ENCODE measurements at regions not wholly inside any gene's neighbourhood (a gene's known extent, or its start where the extent isn't known, plus 50 kb on each side); places are given as distances from the start of the nearest gene placed in this dataset.

- no peak for DNase-seq
Measured at GRCh38 chr4:108567831-108568230, 52.5 kb upstream of the RPL34 start.

- no peak for DNase-seq
Measured at GRCh38 chr4:108561116-108561515, 59.3 kb upstream of the RPL34 start.

GRCh38 chr4:108560616-108561015 lies 59.8 kb upstream of the RPL34 start:
- no peak for DNase-seq

- DNase-seq: no peak
Measured at GRCh38 chr4:108559911-108560310, 60.5 kb upstream of the RPL34 start.

- no peak for DNase-seq
Measured at GRCh38 chr4:108559068-108559793, 61.1 kb upstream of the RPL34 start.

GRCh38 chr4:108556588-108557200 lies 63.7 kb upstream of the RPL34 start:
- no peak for DNase-seq

GRCh38 chr4:108556166-108556565 lies 64.2 kb upstream of the RPL34 start:
- DNase-seq: no peak

GRCh38 chr4:108555701-108556100 lies 64.7 kb upstream of the RPL34 start:
- no peak for DNase-seq

- DNase-seq: no peak
Measured at GRCh38 chr4:108547682-108548081, 72.7 kb upstream of the RPL34 start.

GRCh38 chr4:108546728-108547127 lies 73.6 kb upstream of the RPL34 start:
- no peak for DNase-seq

GRCh38 chr4:108544481-108544880 lies 75.9 kb upstream of the RPL34 start:
- DNase-seq: no peak

GRCh38 chr4:108543359-108543968 lies 76.9 kb upstream of the RPL34 start:
- no peak for DNase-seq

GRCh38 chr4:108540536-108540935 lies 79.8 kb upstream of the RPL34 start:
- no peak for DNase-seq

- DNase-seq: no peak
Measured at GRCh38 chr4:108536577-108536976, 83.8 kb upstream of the RPL34 start.

- DNase-seq: no peak
Measured at GRCh38 chr4:108535757-108536156, 84.6 kb upstream of the RPL34 start.

- DNase-seq: no peak
Measured at GRCh38 chr4:108533876-108534275, 86.5 kb upstream of the RPL34 start.

- DNase-seq: no peak
Measured at GRCh38 chr4:108533245-108533844, 87.0 kb upstream of the RPL34 start.

- DNase-seq: no peak
Measured at GRCh38 chr4:108532738-108533137, 87.6 kb upstream of the RPL34 start.

- DNase-seq: no peak
Measured at GRCh38 chr4:108532187-108532586, 88.2 kb upstream of the RPL34 start.

GRCh38 chr4:108531461-108531860 lies 88.9 kb upstream of the RPL34 start:
- no peak for DNase-seq

GRCh38 chr4:108529984-108530905 lies 90.1 kb upstream of the RPL34 start:
- DNase-seq: no peak

- no peak for DNase-seq
Measured at GRCh38 chr4:108529102-108529501, 91.3 kb upstream of the RPL34 start.

- DNase-seq: no peak
Measured at GRCh38 chr4:108527723-108528122, 92.7 kb upstream of the RPL34 start.
